ACC112 (cell line): ENCODE measurements at regions not wholly inside any gene's neighbourhood (a gene's known extent, or its start where the extent isn't known, plus 50 kb on each side); places are given as distances from the start of the nearest gene placed in this dataset.

Experiments used
- H2AFZ ChIP-seq: fragments of 200-600 bp; sonication (generic); one replicate; pipeline ENCODE4 v1.6.0; 2017; ENCODE audit warnings: antibody characterized with exemption, low read length; ENCODE audit not compliant: unreplicated experiment
- H3K27ac ChIP-seq: fragments of 200-600 bp; sonication (generic); 2 replicates; pipeline ENCODE4 v1.5.1; 2014; ENCODE audit warnings: low read depth, mild to moderate bottlenecking, antibody characterized with exemption, low read length, moderate library complexity
- H3K27me3 ChIP-seq: fragments of 200-600 bp; sonication (generic); 2 replicates; pipeline ENCODE4 v1.6.1; 2014; ENCODE audit warnings: mild to moderate bottlenecking, antibody characterized with exemption, low read length, moderate library complexity, mixed read lengths; ENCODE audit not compliant: insufficient read depth
- H3K36me3 ChIP-seq: fragments of 200-600 bp; sonication (generic); 2 replicates; pipeline ENCODE4 v1.6.1; 2016; ENCODE audit warnings: mild to moderate bottlenecking, antibody characterized with exemption, low read length, moderate library complexity, mixed read lengths; ENCODE audit not compliant: insufficient read depth
- H3K4me1 ChIP-seq: fragments of 200-600 bp; sonication (generic); one replicate; pipeline ENCODE4 v1.6.1; 2016; ENCODE audit warnings: low read length, mixed read lengths; ENCODE audit not compliant: insufficient read depth, unreplicated experiment, control insufficient read depth
- H3K4me3 ChIP-seq: fragments of 200-600 bp; sonication (generic); 2 replicates; pipeline ENCODE4 v1.5.1; 2014; ENCODE audit warnings: mild to moderate bottlenecking, low read depth, low read length
- H3K79me2 ChIP-seq: fragments of 200-600 bp; sonication (generic); one replicate; pipeline ENCODE4 v1.6.0; 2016; ENCODE audit warnings: low read length; ENCODE audit not compliant: control insufficient read depth, unreplicated experiment, insufficient read depth

- Histone ChIP-seq H3K36me3 (0 out of 2 replicates have a peak, but pooled peaks cover 2% of the 10 kb centered on the region), H3K27ac (no peak overlapping the region), H2AFZ (peak overlapping the region; percentile 45), H3K4me1 (no peaks in the 10 kb centered on the region), H3K27me3 (no peaks in the 10 kb centered on the region), H3K79me2 (no peaks in the 10 kb centered on the region), H3K4me3 (no peak overlapping the region)
Observed at GRCh38 chr10:36188080-36188453, 546.0 kb upstream of the FZD8 start.

- Histone ChIP-seq H2AFZ (peak overlapping the region; percentile 45), H3K36me3 (0 out of 2 replicates have a peak, but pooled peaks cover 2% of the 10 kb centered on the region), H3K4me3 (no peak overlapping the region), H3K27me3 (no peaks in the 10 kb centered on the region), H3K27ac (no peak overlapping the region), H3K4me1 (peaks cover 3% of the 10 kb centered on the region), H3K79me2 (no peaks in the 10 kb centered on the region)
Observed at GRCh38 chr10:36187380-36188079, 545.4 kb upstream of the FZD8 start.

- Histone ChIP-seq H2AFZ (no peak overlapping the region), H3K4me3 (no peak overlapping the region), H3K4me1 (peaks cover 16% of the 10 kb centered on the region), H3K79me2 (no peaks in the 10 kb centered on the region), H3K27ac (no peak overlapping the region), H3K27me3 (no peaks in the 10 kb centered on the region), H3K36me3 (no peaks in the 10 kb centered on the region)
Observed at GRCh38 chr10:36185097-36185496, 543.0 kb upstream of the FZD8 start.

- no peaks in the 10 kb centered on the region for H3K36me3 ChIP-seq
- no peaks in the 10 kb centered on the region for H3K79me2 ChIP-seq
- H3K4me1 ChIP-seq = peaks cover 16% of the 10 kb centered on the region
- H3K4me3 ChIP-seq = no peak overlapping the region
- H3K27ac ChIP-seq = no peak overlapping the region
- H3K27me3 ChIP-seq = no peaks in the 10 kb centered on the region
- no peak overlapping the region for H2AFZ ChIP-seq
Observed at GRCh38 chr10:36183726-36184125, 541.6 kb upstream of the FZD8 start.

GRCh38 chr10:36183056-36183455 lies 541.0 kb upstream of the FZD8 start:
- Histone ChIP-seq H2AFZ (no peak overlapping the region), H3K4me3 (no peak overlapping the region), H3K4me1 (peaks cover 16% of the 10 kb centered on the region), H3K27ac (no peak overlapping the region), H3K79me2 (no peaks in the 10 kb centered on the region), H3K36me3 (no peaks in the 10 kb centered on the region), H3K27me3 (no peaks in the 10 kb centered on the region)

- H2AFZ ChIP-seq = peak overlapping the region; percentile 69
- peak overlapping the region; percentile 57; the same call in 1 of the 2 replicates for H3K4me3 ChIP-seq
- no peaks in the 10 kb centered on the region for H3K27me3 ChIP-seq
- H3K27ac ChIP-seq = no peak overlapping the region
- peaks cover 16% of the 10 kb centered on the region for H3K4me1 ChIP-seq
- H3K79me2 ChIP-seq = no peaks in the 10 kb centered on the region
- no peaks in the 10 kb centered on the region for H3K36me3 ChIP-seq
Observed at GRCh38 chr10:36182606-36183005, 540.5 kb upstream of the FZD8 start.

GRCh38 chr10:36182179-36182566 lies 540.1 kb upstream of the FZD8 start:
- Histone ChIP-seq H3K27ac (no peak overlapping the region), H3K4me3 (peak overlapping the region; percentile 57), H3K4me1 (peaks cover 16% of the 10 kb centered on the region), H3K27me3 (no peaks in the 10 kb centered on the region), H3K79me2 (no peaks in the 10 kb centered on the region), H3K36me3 (no peaks in the 10 kb centered on the region), H2AFZ (peak overlapping the region; percentile 69)

- H3K27me3 ChIP-seq = no peaks in the 10 kb centered on the region
- peaks cover 16% of the 10 kb centered on the region for H3K4me1 ChIP-seq
- no peaks in the 10 kb centered on the region for H3K79me2 ChIP-seq
- H3K36me3 ChIP-seq = no peaks in the 10 kb centered on the region
- no peak overlapping the region for H3K27ac ChIP-seq
- peak overlapping the region; percentile 69 for H2AFZ ChIP-seq
- H3K4me3 ChIP-seq = peak overlapping the region; percentile 57
Observed at GRCh38 chr10:36181426-36182178, 539.5 kb upstream of the FZD8 start.

GRCh38 chr10:36178616-36179015 lies 536.5 kb upstream of the FZD8 start:
- H3K36me3 ChIP-seq = no peaks in the 10 kb centered on the region
- no peak overlapping the region for H2AFZ ChIP-seq
- H3K4me3 ChIP-seq = no peak overlapping the region
- H3K4me1 ChIP-seq = peaks cover 23% of the 10 kb centered on the region
- no peaks in the 10 kb centered on the region for H3K79me2 ChIP-seq
- H3K27ac ChIP-seq = no peak overlapping the region
- no peaks in the 10 kb centered on the region for H3K27me3 ChIP-seq

GRCh38 chr10:36177071-36177470 lies 535.0 kb upstream of the FZD8 start:
- Histone ChIP-seq H3K79me2 (no peaks in the 10 kb centered on the region), H3K27ac (no peak overlapping the region), H3K4me1 (peaks cover 28% of the 10 kb centered on the region), H3K4me3 (no peak overlapping the region), H2AFZ (no peak overlapping the region), H3K36me3 (no peaks in the 10 kb centered on the region), H3K27me3 (no peaks in the 10 kb centered on the region)

GRCh38 chr10:36175954-36176353 lies 533.9 kb upstream of the FZD8 start:
- no peaks in the 10 kb centered on the region for H3K79me2 ChIP-seq
- H3K4me3 ChIP-seq = no peak overlapping the region
- no peaks in the 10 kb centered on the region for H3K36me3 ChIP-seq
- no peaks in the 10 kb centered on the region for H3K27me3 ChIP-seq
- H2AFZ ChIP-seq = no peak overlapping the region
- no peak overlapping the region for H3K27ac ChIP-seq
- H3K4me1 ChIP-seq = peaks cover 31% of the 10 kb centered on the region
